HepG2 (cell line): ENCODE measurements at regions not wholly inside any gene's neighbourhood (a gene's known extent, or its start where the extent isn't known, plus 50 kb on each side); places are given as distances from the start of the nearest gene placed in this dataset.

Source experiments
- ATAC-seq: fragments of 200-7000 bp; cut with Tn5 transposase; 3 replicates; pipeline ENCODE4 v1.9.1; 2020; ENCODE audit warnings: mild to moderate bottlenecking, moderate library complexity
- BruUV-seq: library from RNA; stranded (reverse); fragments of 400-500 nt; replicated peaks from 2 replicates; lab custom pipeline; 2021; lab: Mats Ljungman, UMichigan
- CTCF ChIA-PET: fragments of 300-600 bp; formaldehyde crosslinking; extraction: SDS; loops from one replicate; lab custom pipeline; 2021; ENCODE audit warnings: low total read pairs, inconsistent platforms, low intra/inter-chr PET ratio; lab: Yijun Ruan, JAX
- POLR2A ChIA-PET: fragments of 350-600 bp; sonication (Branson Sonifier 250); formaldehyde crosslinking; loops from one replicate; lab custom pipeline; 2020; ENCODE audit warnings: antibody characterized with exemption, inconsistent platforms; lab: Yijun Ruan, JAX
- DNase-seq: peaks from one replicate; pipeline ENCODE4 v3.0.0-alpha.2; 2015; ENCODE audit warnings: low spot score
- FAIRE-seq: peaks from 3 replicates; lab custom pipeline; 2011; peaks lifted over from hg19 to GRCh38; lab: Jason Lieb, UNC
- H2AFZ ChIP-seq: one replicate; pipeline ENCODE4 v1.6.1; 2011; ENCODE audit warnings: low read length, inconsistent platforms
- H3K27ac ChIP-seq: fragments of 300-600 bp; 3 replicates; pipeline ENCODE4 v1.8.0; 2011; ENCODE audit warnings: mixed run types, mild to moderate bottlenecking, mixed read lengths, low read length, inconsistent platforms; ENCODE audit not compliant: insufficient read depth; ENCODE audit errors: extremely low read length
- H3K27me3 ChIP-seq, 2 experiments: fragments of 200-600 bp in 1 of 2; 2 replicates in 1 of 2; 3 replicates in 1 of 2; pipeline versions ENCODE4 v1.6.0 to v1.8.0; 2011; ENCODE audit warnings: low read length in 2 of 2, mild to moderate bottlenecking in 2 of 2, moderate library complexity in 2 of 2, inconsistent platforms in 1 of 2; ENCODE audit not compliant: insufficient read depth in 2 of 2, control insufficient read depth in 1 of 2
- H3K36me3 ChIP-seq, 2 experiments: fragments of 200-600 bp in 1 of 2; replicated peaks in 1 of 2; 2 replicates in 1 of 2; 3 replicates in 1 of 2; pipeline versions ENCODE4 v1.5.1 to v1.8.0; 2011; ENCODE audit warnings: low read length in 2 of 2, inconsistent platforms in 1 of 2; ENCODE audit not compliant: insufficient read depth in 2 of 2, control insufficient read depth in 1 of 2
- H3K4me1 ChIP-seq: 2 replicates; pipeline ENCODE4 v1.5.1; 2012; ENCODE audit warnings: low read length, inconsistent platforms; ENCODE audit not compliant: insufficient read depth
- H3K4me2 ChIP-seq: 2 replicates; pipeline ENCODE4 v1.6.0; 2011; ENCODE audit warnings: low read depth, low read length, inconsistent platforms
- H3K4me3 ChIP-seq, 3 experiments: fragments of 200-600 bp in 1 of 3; sonication (generic), shearing (Covaris generic) in 1 of 3; replicated peaks in 1 of 3; 2 replicates each; pipeline ENCODE4 v1.5.1; 2011 to 2016; ENCODE audit warnings: low read length in 3 of 3, inconsistent platforms in 2 of 3, low read depth in 2 of 3, mild to moderate bottlenecking in 2 of 3, control low read depth in 1 of 3, mixed read lengths in 1 of 3; ENCODE audit not compliant: insufficient read depth in 1 of 3
- H3K79me2 ChIP-seq: one replicate; pipeline ENCODE4 v1.6.1; 2011; ENCODE audit warnings: low read length, inconsistent platforms; ENCODE audit not compliant: insufficient read depth
- H3K9ac ChIP-seq: 2 replicates; pipeline ENCODE4 v1.6.0; 2011; ENCODE audit warnings: mild to moderate bottlenecking, low read depth, low read length, inconsistent platforms; ENCODE audit not compliant: insufficient read depth
- H3K9me3 ChIP-seq: 2 replicates; pipeline ENCODE4 v1.5.1; 2012; ENCODE audit warnings: mild to moderate bottlenecking, low read length
- H4K20me1 ChIP-seq: 2 replicates; pipeline ENCODE4 v1.6.0; 2011; ENCODE audit warnings: inconsistent platforms, mild to moderate bottlenecking, low read length, moderate library complexity; ENCODE audit not compliant: insufficient read depth
- ARID2 ChIP-seq: sonication (generic); formaldehyde crosslinking; IDR thresholded peaks from 2 replicates; pipeline ENCODE4 v1.8.1; 2022; ENCODE audit warnings: mild to moderate bottlenecking, missing genetic modification reagents, borderline replicate concordance
- DPF2 ChIP-seq: sonication (generic); formaldehyde crosslinking; IDR thresholded peaks from 2 replicates; pipeline ENCODE4 v1.4.0; 2020; ENCODE audit warnings: mild to moderate bottlenecking, low read depth, missing genetic modification reagents, borderline replicate concordance
- FIP1L1 ChIP-seq: fragments of 200-400 bp; formaldehyde crosslinking; IDR thresholded peaks from 2 replicates; pipeline ENCODE4 v1.6.1; 2018; ENCODE audit warnings: low read depth, mild to moderate bottlenecking, low read length, moderate library complexity, borderline replicate concordance; ENCODE audit not compliant: insufficient read depth
- JUNB ChIP-seq: sonication (generic); formaldehyde crosslinking; IDR thresholded peaks from 2 replicates; pipeline ENCODE4 v1.8.0; 2022; ENCODE audit warnings: missing genetic modification reagents, mild to moderate bottlenecking, borderline replicate concordance
- MIER2 ChIP-seq: IDR thresholded peaks from 2 replicates; pipeline ENCODE4 v1.6.1; 2016; ENCODE audit warnings: missing biosample characterization, missing genetic modification reagents
- SIN3B ChIP-seq: fragments of 150-350 bp; IDR thresholded peaks from 2 replicates; pipeline ENCODE4 v1.6.1; 2014; ENCODE audit warnings: low read length
- SMARCC2 ChIP-seq: fragments of 450-650 bp; IDR thresholded peaks from 2 replicates; pipeline ENCODE4 v1.6.1; 2017; ENCODE audit warnings: antibody characterized with exemption, mild to moderate bottlenecking
- STAT6 ChIP-seq: sonication (generic); formaldehyde crosslinking; IDR thresholded peaks from 2 replicates; pipeline ENCODE4 v1.4.0; 2020; ENCODE audit warnings: missing genetic modification reagents, mild to moderate bottlenecking, borderline replicate concordance
- TSC22D2 ChIP-seq: sonication (generic); formaldehyde crosslinking; IDR thresholded peaks from 2 replicates; pipeline ENCODE4 v1.5.1; 2020; ENCODE audit warnings: missing genetic modification reagents, mild to moderate bottlenecking, borderline replicate concordance
- ZBTB39 ChIP-seq: sonication (generic); formaldehyde crosslinking; IDR thresholded peaks from 2 replicates; pipeline ENCODE4 v1.5.0; 2020; ENCODE audit warnings: missing genetic modification reagents
- ZNF264 ChIP-seq: sonication (generic); formaldehyde crosslinking; IDR thresholded peaks from 2 replicates; pipeline ENCODE4 v1.4.0; 2020; ENCODE audit warnings: missing genetic modification reagents
- ZNF644 ChIP-seq: IDR thresholded peaks from 2 replicates; pipeline ENCODE4 v1.6.1; 2016; ENCODE audit warnings: low read depth
- ZNF792 ChIP-seq: IDR thresholded peaks from 2 replicates; pipeline ENCODE4 v1.6.1; 2016
- WGBS: methylation state at CpG from one replicate; pipeline ENCODE4 v1.1.6; 2017; ENCODE audit warnings: low lambda C conversion rate; 5-methylcytosine and 5-hydroxymethylcytosine counted together
- in situ Hi-C: cut with HindIII; loops from 2 replicates; pipeline ENCODE4 v1.10.0; 2017; ENCODE audit warnings: low pct_unique_long_range_greater_than_20kb; ENCODE audit not compliant: extremely low pct_ligation_motif_present
- intact Hi-C: fragments of 100-400 bp; cut with micrococcal nuclease; formaldehyde crosslinking; loops from one replicate; pipeline ENCODE4 v1.10.0; 2022; ENCODE audit not compliant: unreplicated experiment

GRCh38 chr13:95437561-95437960 is 115.0 kb upstream of the CLDN10 start:
- H3K36me3 ChIP-seq, result no peaks in the 10 kb centered on the region
- H3K9me3 ChIP-seq, result no peaks in the 10 kb centered on the region
- H3K27me3 ChIP-seq, result peaks cover 0 to 3% of the 10 kb centered on the region in 2 experiments; a peak in 3 of 5 replicates
- WGBS, result 54% methylated on average over 7 of the region's 7 CpGs
- FAIRE-seq, result no peak
- H2AFZ ChIP-seq, result no peak overlapping the region
- no peak for DNase-seq
- H3K79me2 ChIP-seq, result no peaks in the 10 kb centered on the region
- H3K4me1 ChIP-seq, result no peaks in the 10 kb centered on the region
- BruUV-seq, result no TSS peak
- no peak overlapping the region for H3K27ac ChIP-seq
- no peak for ATAC-seq
- H3K9ac ChIP-seq, result no peak overlapping the region
- TF ChIP-seq SIN3B, result no peak
- no peak for TF ChIP-seq JUNB (CRISPR knock-in tag)
- no peak for TF ChIP-seq ZNF644 (CRISPR knock-in tag)
- TF ChIP-seq STAT6 (CRISPR knock-in tag), result no peak
- TF ChIP-seq ZNF264 (CRISPR knock-in tag), result no peak
- CTCF ChIA-PET, result no interaction called here
- intact Hi-C loops (no loop called here), in situ Hi-C loops (no loop called here)
- no peak overlapping the region for H3K4me2 ChIP-seq
- H4K20me1 ChIP-seq, result no peaks in the 10 kb centered on the region
- H3K4me3 ChIP-seq, result no peak overlapping the region
- POLR2A ChIA-PET, result no interaction called here

GRCh38 chr13:95438297-95438696 is 114.2 kb upstream of the CLDN10 start:
- no peak overlapping the region for H3K27ac ChIP-seq
- intact Hi-C loops, result no loop called here
- no peaks in the 10 kb centered on the region for H3K9me3 ChIP-seq
- no peaks in the 10 kb centered on the region for H3K4me1 ChIP-seq
- DNase-seq (no peak), ATAC-seq (no peak), FAIRE-seq (no peak)
- H3K27me3 ChIP-seq, result peaks cover 0 to 6% of the 10 kb centered on the region in 2 experiments; a peak in 3 of 5 replicates
- no peaks in the 10 kb centered on the region for H3K79me2 ChIP-seq
- no peak overlapping the region for H3K9ac ChIP-seq
- no TSS peak for BruUV-seq
- ChIA-PET CTCF (no interaction called here), POLR2A (no interaction called here)
- no peak overlapping the region for H3K4me3 ChIP-seq
- H3K36me3 ChIP-seq, result no peaks in the 10 kb centered on the region
- 6% methylated on average over 1 of the region's 1 CpG for WGBS
- in situ Hi-C loops, result no loop called here
- H3K4me2 ChIP-seq, result no peak overlapping the region
- no peak overlapping the region for H2AFZ ChIP-seq
- no peaks in the 10 kb centered on the region for H4K20me1 ChIP-seq
- TF ChIP-seq SMARCC2, result no peak
- TF ChIP-seq FIP1L1, result no peak
- TF ChIP-seq TSC22D2 (CRISPR knock-in tag), result no peak
- TF ChIP-seq MIER2, result no peak
- no peak for TF ChIP-seq ZBTB39 (CRISPR knock-in tag)
- no peak for TF ChIP-seq DPF2 (CRISPR knock-in tag)
- TF ChIP-seq ARID2 (CRISPR knock-in tag), result no peak
- TF ChIP-seq ZNF792 (CRISPR knock-in tag), result no peak
